Spleen (tissue), 7 donors: ENCODE measurements at regions not wholly inside any gene's neighbourhood (a gene's known extent, or its start where the extent isn't known, plus 50 kb on each side); places are given as distances from the start of the nearest gene placed in this dataset.

Experiments
- CTCF ChIP-seq, 11 experiments: fragments of 200-600 bp in 7 of 11; fragments of 450-650 bp in 4 of 11; sonication (generic) in 4 of 11; IDR thresholded peaks in 8 of 11; conservative IDR thresholded peaks in 3 of 11; 1 replicate in 7 of 11; 2 replicates in 4 of 11; pipeline versions ENCODE4 v1.4.0 to v1.8.0; 2016 to 2021; ENCODE audit warnings: antibody characterized with exemption in 11 of 11, inconsistent platforms in 4 of 11, mild to moderate bottlenecking in 1 of 11
- POLR2A ChIP-seq, 3 donors: fragments of 450-650 bp; IDR thresholded peaks; one replicate each; pipeline ENCODE4 v1.5.1; 2017; ENCODE audit warnings: antibody characterized with exemption in 3 of 3, mild to moderate bottlenecking in 1 of 3
- POLR2AphosphoS5 ChIP-seq, 3 donors: sonication (generic); formaldehyde crosslinking; IDR thresholded peaks; one replicate each; pipeline ENCODE4 v1.5.1; 2017; ENCODE audit warnings: antibody characterized with exemption in 3 of 3
- donor health status: DM: no; HTN: no; CAD: no; lungs with moderate emphysema.
- donor health status: DM: no; HTN: no; CAD: no.
- donor health status: DM: no; HTN: no; CAD: no.

DNA sequence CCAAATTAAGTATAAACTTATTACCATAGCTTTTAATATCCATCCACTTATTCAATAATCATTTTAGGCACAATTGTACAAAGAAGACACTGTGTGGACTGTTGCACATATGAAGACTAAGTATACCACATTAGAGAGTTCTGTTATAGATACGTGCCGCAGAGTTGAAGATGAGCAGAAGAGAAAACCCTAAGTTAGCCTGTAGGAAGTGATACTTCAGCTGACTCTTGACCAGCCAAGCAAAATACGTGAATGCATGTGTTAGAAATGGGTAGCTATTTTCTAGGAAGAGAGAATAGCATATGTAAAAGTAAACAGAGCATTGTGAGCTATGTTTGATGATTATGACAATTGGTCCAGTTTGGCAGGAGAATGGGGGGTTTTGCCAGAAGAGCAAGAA lies 272.0 kb upstream of the ATP11B start:
- TF ChIP-seq POLR2A (IDR thresholded peaks at IDR 0.05) (no peak), CTCF (IDR thresholded peaks at IDR 0.05 in 8 of 11, conservative IDR thresholded peaks at IDR 0.05 in 3 of 11) (no peak), POLR2AphosphoS5 (IDR thresholded peaks at IDR 0.05) (no peak)
